H9 (cell line): ENCODE measurements at regions not wholly inside any gene's neighbourhood (a gene's known extent, or its start where the extent isn't known, plus 50 kb on each side); places are given as distances from the start of the nearest gene placed in this dataset.

Source experiments
- DNase-seq: peaks from one replicate; pipeline ENCODE4 v3.0.0-alpha.2; 2017
- H2AFZ ChIP-seq: one replicate; pipeline ENCODE4 v1.6.1; 2013; ENCODE audit warnings: mild to moderate bottlenecking, low read length, control low read depth, moderate library complexity
- H2AK5ac ChIP-seq: 2 replicates; pipeline ENCODE4 v1.6.1; 2013; ENCODE audit warnings: low read length, control low read depth, mixed read lengths; ENCODE audit not compliant: insufficient read length
- H2BK120ac ChIP-seq: one replicate; pipeline ENCODE4 v1.6.1; 2013; ENCODE audit warnings: low read depth, mild to moderate bottlenecking, low read length, control low read depth, inconsistent platforms; ENCODE audit not compliant: poor library complexity, severe bottlenecking
- H2BK12ac ChIP-seq: 2 replicates; pipeline ENCODE4 v1.6.1; 2013; ENCODE audit warnings: low read length, control low read depth, mixed read lengths, low read depth; ENCODE audit not compliant: insufficient read length
- H2BK15ac ChIP-seq: 2 replicates; pipeline ENCODE4 v1.6.1; 2013; ENCODE audit warnings: low read depth, low read length, control low read depth
- H2BK20ac ChIP-seq: one replicate; pipeline ENCODE4 v1.6.1; 2013; ENCODE audit warnings: low read depth, mild to moderate bottlenecking, low read length, control low read depth, inconsistent platforms; ENCODE audit not compliant: poor library complexity, severe bottlenecking
- H2BK5ac ChIP-seq: 2 replicates; pipeline ENCODE4 v1.6.1; 2013; ENCODE audit warnings: low read length, control low read depth, mixed read lengths; ENCODE audit not compliant: insufficient read length
- H3K14ac ChIP-seq: 2 replicates; pipeline ENCODE4 v1.6.1; 2013; ENCODE audit warnings: low read length, control low read depth; ENCODE audit not compliant: insufficient read depth
- H3K18ac ChIP-seq: 2 replicates; pipeline ENCODE4 v1.6.1; 2013; ENCODE audit warnings: low read depth, mild to moderate bottlenecking, mixed read lengths, low read length, control low read depth; ENCODE audit not compliant: insufficient read length
- H3K23ac ChIP-seq: 2 replicates; pipeline ENCODE4 v1.6.1; 2013; ENCODE audit warnings: low read length, control low read depth, mixed read lengths, low read depth; ENCODE audit not compliant: insufficient read length
- H3K23me2 ChIP-seq: 2 replicates; pipeline ENCODE4 v1.6.1; 2013; ENCODE audit warnings: low read depth, mild to moderate bottlenecking, mixed read lengths, low read length, control low read depth; ENCODE audit not compliant: insufficient read length, poor library complexity, severe bottlenecking
- H3K27ac ChIP-seq: 2 replicates; pipeline ENCODE4 v1.5.1; 2013; ENCODE audit warnings: low read length, control low read depth, mixed read lengths, low read depth; ENCODE audit not compliant: insufficient read length
- H3K27me3 ChIP-seq: 2 replicates; pipeline ENCODE4 v1.6.1; 2013; ENCODE audit warnings: low read length, control low read depth, inconsistent platforms; ENCODE audit not compliant: insufficient read depth
- H3K4ac ChIP-seq: 2 replicates; pipeline ENCODE4 v1.6.1; 2013; ENCODE audit warnings: low read depth, mild to moderate bottlenecking, control low read depth, inconsistent platforms, low read length, moderate library complexity
- H3K4me1 ChIP-seq: 2 replicates; pipeline ENCODE4 v1.6.1; 2013; ENCODE audit warnings: low read length, control low read depth, inconsistent platforms; ENCODE audit not compliant: insufficient read depth
- H3K4me2 ChIP-seq: 2 replicates; pipeline ENCODE4 v1.6.1; 2013; ENCODE audit warnings: low read length, control low read depth, mixed read lengths; ENCODE audit not compliant: insufficient read length, insufficient read depth
- H3K56ac ChIP-seq: 2 replicates; pipeline ENCODE4 v1.6.1; 2013; ENCODE audit warnings: low read depth, mild to moderate bottlenecking, mixed read lengths, low read length, control low read depth; ENCODE audit not compliant: insufficient read length
- H3K79me1 ChIP-seq: 2 replicates; pipeline ENCODE4 v1.6.1; 2013; ENCODE audit warnings: low read depth, mild to moderate bottlenecking, moderate library complexity, low read length, control low read depth, inconsistent platforms; ENCODE audit not compliant: insufficient read depth, poor library complexity, severe bottlenecking
- H3K79me2 ChIP-seq: 2 replicates; pipeline ENCODE4 v1.6.1; 2013; ENCODE audit warnings: low read length, control low read depth, inconsistent platforms; ENCODE audit not compliant: insufficient read depth
- H3K9ac ChIP-seq: 2 replicates; pipeline ENCODE4 v1.6.1; 2013; ENCODE audit warnings: low read length, control low read depth, mixed read lengths; ENCODE audit not compliant: insufficient read length; ENCODE audit errors: extremely low read depth
- H3K9me3 ChIP-seq: one replicate; pipeline ENCODE4 v1.6.1; 2013; ENCODE audit warnings: low read depth, low read length, inconsistent platforms; ENCODE audit not compliant: control insufficient read depth
- H3T11ph ChIP-seq: one replicate; pipeline ENCODE4 v1.6.1; 2013; ENCODE audit warnings: mild to moderate bottlenecking, low read length, control low read depth, inconsistent platforms
- H4K20me1 ChIP-seq: one replicate; pipeline ENCODE4 v1.6.1; 2013; ENCODE audit not compliant: control insufficient read depth, insufficient read length, insufficient read depth
- H4K5ac ChIP-seq: 2 replicates; pipeline ENCODE4 v1.6.1; 2013; ENCODE audit warnings: low read depth, mild to moderate bottlenecking, mixed read lengths, low read length, control low read depth; ENCODE audit not compliant: insufficient read length
- H4K8ac ChIP-seq: replicated peaks from 2 replicates; pipeline ENCODE4 v1.6.1; 2013; ENCODE audit warnings: low read length, control low read depth, mixed read lengths, low read depth; ENCODE audit not compliant: insufficient read length
- H4K91ac ChIP-seq: 2 replicates; pipeline ENCODE4 v1.6.1; 2013; ENCODE audit warnings: low read depth, mild to moderate bottlenecking, moderate library complexity, mixed read lengths, low read length, control low read depth; ENCODE audit not compliant: insufficient read length
- H3K27ac Mint-ChIP-seq, 3 experiments: 2 replicates in 2 of 3; 3 replicates in 1 of 3; pipeline ENCODE4 v1.8.0; 2020 to 2021; ENCODE audit warnings: mixed read lengths in 3 of 3, mild to moderate bottlenecking in 1 of 3, moderate library complexity in 1 of 3
- H3K27me3 Mint-ChIP-seq: 2 replicates; pipeline ENCODE4 v1.8.0; 2021; ENCODE audit warnings: low read depth, mild to moderate bottlenecking, moderate library complexity, mixed read lengths
- H3K36me3 Mint-ChIP-seq, 3 experiments: 2 replicates in 2 of 3; 3 replicates in 1 of 3; pipeline ENCODE4 v1.8.0; 2020 to 2021; ENCODE audit warnings: low read depth in 3 of 3, mixed read lengths in 3 of 3; ENCODE audit not compliant: insufficient read depth in 1 of 3
- H3K4me1 Mint-ChIP-seq, 2 experiments: 2 replicates each; pipeline ENCODE4 v1.8.0; 2020; ENCODE audit warnings: mixed read lengths in 2 of 2
- H3K4me3 Mint-ChIP-seq, 2 experiments: 2 replicates in 1 of 2; 3 replicates in 1 of 2; pipeline ENCODE4 v1.8.0; 2020 to 2021; ENCODE audit warnings: mild to moderate bottlenecking in 2 of 2, mixed read lengths in 2 of 2, moderate library complexity in 1 of 2
- H3K9me3 Mint-ChIP-seq, 2 experiments: 2 replicates in 1 of 2; 3 replicates in 1 of 2; pipeline ENCODE4 v1.8.0; 2020; ENCODE audit warnings: mild to moderate bottlenecking in 2 of 2, mixed read lengths in 2 of 2, moderate library complexity in 1 of 2
- WGBS: extraction: QIAGEN DNeasy Blood & Tissue Kit; methylation state at CpG from one replicate; pipeline ENCODE4 v1.1.7; 2013; ENCODE audit warnings: missing lambda C conversion rate, low lambda C conversion rate, mixed read lengths; ENCODE audit not compliant: insufficient read length; ENCODE audit errors: extremely low coverage; 5-methylcytosine and 5-hydroxymethylcytosine counted together
- TF ChIP-seq, protein P1 (sequence below): fragments of 200-600 bp; sonication (generic); conservative IDR thresholded peaks from 3 replicates; pipeline ENCODE4 v1.8.0; 2021; ENCODE audit warnings: antibody characterized with exemption, mild to moderate bottlenecking

DNA sequence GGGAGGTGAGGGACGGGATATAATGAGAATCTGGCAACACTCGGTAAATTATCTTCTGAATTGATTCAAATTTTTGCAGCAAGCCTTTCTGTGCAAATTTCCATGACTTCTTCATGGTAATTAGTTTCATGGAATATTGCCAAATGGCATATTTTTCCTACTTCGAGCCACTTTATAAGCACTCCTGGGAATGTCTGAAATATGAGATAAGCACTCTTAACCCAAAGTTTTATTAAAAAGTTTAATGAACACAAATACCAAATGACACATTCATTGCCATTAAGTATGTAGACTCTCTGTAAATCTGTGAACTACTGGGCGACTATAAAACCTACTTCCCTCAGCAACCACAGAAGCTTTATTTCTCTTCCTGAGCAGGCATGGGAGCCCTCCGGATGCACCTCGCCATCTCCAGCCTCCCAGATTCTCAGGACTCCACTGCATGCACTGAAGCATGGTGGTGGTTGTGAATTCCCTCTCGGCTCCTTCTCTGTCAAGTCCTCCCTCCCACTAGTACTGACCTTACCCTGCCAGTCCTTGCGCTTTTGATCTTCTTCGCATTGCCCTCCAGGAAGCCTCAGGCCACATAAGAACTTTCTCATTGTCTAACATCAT, 154.4 kb upstream of the RPL34 start:
- H3K27ac ChIP-seq: no peak overlapping the region
- no peak overlapping the region for H3K9ac ChIP-seq
- H3K4ac ChIP-seq: no peak overlapping the region
- peaks cover 2% of the 10 kb centered on the region; the same call in 1 of the 2 replicates for H3K27me3 Mint-ChIP-seq
- H3K79me1 ChIP-seq: no peaks in the 10 kb centered on the region
- H3K9me3 ChIP-seq: no peaks in the 10 kb centered on the region
- H3K23me2 ChIP-seq: no peaks in the 10 kb centered on the region
- no peak for DNase-seq
- H3K79me2 ChIP-seq: no peaks in the 10 kb centered on the region
- TF ChIP-seq, protein P1, sequence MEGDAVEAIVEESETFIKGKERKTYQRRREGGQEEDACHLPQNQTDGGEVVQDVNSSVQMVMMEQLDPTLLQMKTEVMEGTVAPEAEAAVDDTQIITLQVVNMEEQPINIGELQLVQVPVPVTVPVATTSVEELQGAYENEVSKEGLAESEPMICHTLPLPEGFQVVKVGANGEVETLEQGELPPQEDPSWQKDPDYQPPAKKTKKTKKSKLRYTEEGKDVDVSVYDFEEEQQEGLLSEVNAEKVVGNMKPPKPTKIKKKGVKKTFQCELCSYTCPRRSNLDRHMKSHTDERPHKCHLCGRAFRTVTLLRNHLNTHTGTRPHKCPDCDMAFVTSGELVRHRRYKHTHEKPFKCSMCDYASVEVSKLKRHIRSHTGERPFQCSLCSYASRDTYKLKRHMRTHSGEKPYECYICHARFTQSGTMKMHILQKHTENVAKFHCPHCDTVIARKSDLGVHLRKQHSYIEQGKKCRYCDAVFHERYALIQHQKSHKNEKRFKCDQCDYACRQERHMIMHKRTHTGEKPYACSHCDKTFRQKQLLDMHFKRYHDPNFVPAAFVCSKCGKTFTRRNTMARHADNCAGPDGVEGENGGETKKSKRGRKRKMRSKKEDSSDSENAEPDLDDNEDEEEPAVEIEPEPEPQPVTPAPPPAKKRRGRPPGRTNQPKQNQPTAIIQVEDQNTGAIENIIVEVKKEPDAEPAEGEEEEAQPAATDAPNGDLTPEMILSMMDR: no peak
- H3K4me1 ChIP-seq: no peaks in the 10 kb centered on the region
- H4K8ac ChIP-seq: no peak overlapping the region
- no peaks in the 10 kb centered on the region; a peak in 1 of 7 replicates for H3K36me3 Mint-ChIP-seq
- H3K23ac ChIP-seq: no peak overlapping the region
- H2BK20ac ChIP-seq: no peak overlapping the region
- H3K56ac ChIP-seq: no peak overlapping the region
- H4K5ac ChIP-seq: no peak overlapping the region
- no peak overlapping the region for H2BK15ac ChIP-seq
- H3K18ac ChIP-seq: no peak overlapping the region
- H3K4me1 Mint-ChIP-seq: peaks cover 0 to 3% of the 10 kb centered on the region in 2 experiments; a peak in 1 of 4 replicates
- no peaks in the 10 kb centered on the region for H3K9me3 Mint-ChIP-seq
- H3K4me2 ChIP-seq: no peak overlapping the region
- no peaks in the 10 kb centered on the region for H4K20me1 ChIP-seq
- H2AFZ ChIP-seq: no peak overlapping the region
- WGBS: no CpG with 5 or more reads among the region's 9 CpGs
- peak overlapping the region; percentile 26 for H2BK120ac ChIP-seq
- no peak overlapping the region for H4K91ac ChIP-seq
- no peak overlapping the region for H2BK5ac ChIP-seq
- no peak overlapping the region for H3T11ph ChIP-seq
- H3K4me3 Mint-ChIP-seq: no peak overlapping the region
- H2AK5ac ChIP-seq: no peak overlapping the region
- H3K27me3 ChIP-seq: no peaks in the 10 kb centered on the region
- H3K27ac Mint-ChIP-seq: no peak overlapping the region
- no peak overlapping the region for H2BK12ac ChIP-seq
- no peak overlapping the region for H3K14ac ChIP-seq
